ENCODE measurements at regions not wholly inside any gene's neighbourhood (a gene's known extent, or its start where the extent isn't known, plus 50 kb on each side); places are given as distances from the start of the nearest gene placed in this dataset.

- H3K9me3 ChIP-seq: no peaks in the 10 kb centered on the region
- no peaks in the 10 kb centered on the region for H3K36me3 ChIP-seq
- no peaks in the 10 kb centered on the region for H3K27me3 ChIP-seq
- no peak for DNase-seq
- H3K4me3 ChIP-seq: no peak overlapping the region
- no peak for TF ChIP-seq CTCF (IDR thresholded peaks at IDR 0.05)
- no peak for TF ChIP-seq POLR2A (IDR thresholded peaks at IDR 0.05)
- H3K27ac ChIP-seq: no peak overlapping the region
- no peaks in the 10 kb centered on the region for H3K4me1 ChIP-seq
Observed at GRCh38 chr18:46282646-46283045, 178.5 kb downstream of the HAUS1 start.

GRCh38 chr18:46283268-46283667 lies 179.1 kb downstream of the HAUS1 start:
- Histone ChIP-seq H3K36me3 (no peaks in the 10 kb centered on the region), H3K27ac (no peak overlapping the region), H3K27me3 (no peaks in the 10 kb centered on the region), H3K4me1 (no peaks in the 10 kb centered on the region), H3K4me3 (no peak overlapping the region), H3K9me3 (no peaks in the 10 kb centered on the region)
- no peak for DNase-seq
- no peak for TF ChIP-seq POLR2A (IDR thresholded peaks at IDR 0.05)
- TF ChIP-seq CTCF (IDR thresholded peaks at IDR 0.05): no peak

GRCh38 chr18:46283895-46284295 lies 179.7 kb downstream of the HAUS1 start:
- H3K36me3 ChIP-seq: no peaks in the 10 kb centered on the region

GRCh38 chr18:46289463-46289862 lies 185.3 kb downstream of the HAUS1 start:
- H3K4me3 ChIP-seq: no peak overlapping the region
- H3K4me1 ChIP-seq: no peaks in the 10 kb centered on the region
- DNase-seq: no peak
- H3K27ac ChIP-seq: no peak overlapping the region
- no peaks in the 10 kb centered on the region for H3K9me3 ChIP-seq
- H3K27me3 ChIP-seq: no peaks in the 10 kb centered on the region
- TF ChIP-seq CTCF (IDR thresholded peaks at IDR 0.05) (no peak), POLR2A (IDR thresholded peaks at IDR 0.05) (no peak)
- no peaks in the 10 kb centered on the region for H3K36me3 ChIP-seq

More at GRCh38 chr18:46283895-46284295, 179.7 kb downstream of the HAUS1 start:
- DNase-seq: no peak
- Histone ChIP-seq H3K4me1 (no peaks in the 10 kb centered on the region), H3K9me3 (no peaks in the 10 kb centered on the region), H3K4me3 (no peak overlapping the region), H3K27me3 (no peaks in the 10 kb centered on the region), H3K27ac (no peak overlapping the region)
- TF ChIP-seq CTCF (IDR thresholded peaks at IDR 0.05): no peak
- no peak for TF ChIP-seq POLR2A (IDR thresholded peaks at IDR 0.05)

- H3K4me3 ChIP-seq: no peak overlapping the region
- no peaks in the 10 kb centered on the region for H3K9me3 ChIP-seq
- TF ChIP-seq CTCF (IDR thresholded peaks at IDR 0.05): no peak
- no peak for TF ChIP-seq POLR2A (IDR thresholded peaks at IDR 0.05)
- H3K27me3 ChIP-seq: no peaks in the 10 kb centered on the region
- H3K36me3 ChIP-seq: no peaks in the 10 kb centered on the region
- H3K27ac ChIP-seq: no peak overlapping the region
- DNase-seq: peak in 1 of 3 donors; percentile 13
- no peaks in the 10 kb centered on the region for H3K4me1 ChIP-seq
Observed at GRCh38 chr18:46289931-46290330, 185.7 kb downstream of the HAUS1 start.

GRCh38 chr18:46290440-46291020 lies 186.3 kb downstream of the HAUS1 start:
- H3K27me3 ChIP-seq: no peaks in the 10 kb centered on the region
- no peaks in the 10 kb centered on the region for H3K9me3 ChIP-seq
- no peak overlapping the region for H3K27ac ChIP-seq
- H3K36me3 ChIP-seq: no peaks in the 10 kb centered on the region
- H3K4me3 ChIP-seq: no peak overlapping the region
- no peaks in the 10 kb centered on the region for H3K4me1 ChIP-seq
- TF ChIP-seq POLR2A (IDR thresholded peaks at IDR 0.05) (no peak), CTCF (IDR thresholded peaks at IDR 0.05) (no peak)
- DNase-seq: peak in 1 of 3 donors; percentile 26

All from Peyer's patch (tissue), 4 donors.